HEK293T (cell line): ENCODE measurements at regions not wholly inside any gene's neighbourhood (a gene's known extent, or its start where the extent isn't known, plus 50 kb on each side); places are given as distances from the start of the nearest gene placed in this dataset.
"Not testable (repeated sequence)": the region's sequence is repeated elsewhere in the genome, so short reads cannot be mapped to it uniquely, and the experiment has no call there.

Experiments
- CTCF ChIA-PET: fragments of 350-600 bp; formaldehyde crosslinking; extraction: SDS; loops from one replicate; lab custom pipeline; 2021; ENCODE audit warnings: antibody characterized with exemption, inconsistent platforms; lab: Yijun Ruan, JAX
- POLR2A ChIA-PET: fragments of 350-600 bp; formaldehyde crosslinking; extraction: SDS; loops from one replicate; lab custom pipeline; 2020; ENCODE audit warnings: antibody characterized with exemption, inconsistent platforms; lab: Yijun Ruan, JAX
- DNase-seq: peaks from one replicate; pipeline ENCODE4 v3.0.0; 2012; ENCODE audit warnings: mixed read lengths; ENCODE audit errors: extremely low spot score
- ARNT ChIP-seq: fragments of 450-650 bp; IDR thresholded peaks from 2 replicates; pipeline ENCODE4 v1.6.1; 2017; ENCODE audit warnings: mild to moderate bottlenecking
- BHLHE40 ChIP-seq: fragments of 450-650 bp; IDR thresholded peaks from 2 replicates; pipeline ENCODE4 v1.6.1; 2016; ENCODE audit warnings: mild to moderate bottlenecking, moderate library complexity, borderline replicate concordance
- CTBP1 ChIP-seq: fragments of 450-650 bp; IDR thresholded peaks from 2 replicates; pipeline ENCODE4 v1.6.1; 2016; ENCODE audit warnings: borderline replicate concordance
- ELF4 ChIP-seq: fragments of 450-650 bp; IDR thresholded peaks from 2 replicates; pipeline ENCODE4 v1.6.1; 2017; ENCODE audit warnings: antibody characterized with exemption
- FOXA1 ChIP-seq: fragments of 450-650 bp; IDR thresholded peaks from 2 replicates; pipeline ENCODE4 v1.6.1; 2016; ENCODE audit warnings: mild to moderate bottlenecking
- FOXK2 ChIP-seq: fragments of 450-650 bp; IDR thresholded peaks from 2 replicates; pipeline ENCODE4 v1.6.1; 2016; ENCODE audit warnings: mild to moderate bottlenecking
- FOXM1 ChIP-seq: fragments of 450-650 bp; IDR thresholded peaks from 2 replicates; pipeline ENCODE4 v1.6.1; 2017; ENCODE audit warnings: mild to moderate bottlenecking, borderline replicate concordance
- HDGF ChIP-seq: fragments of 450-650 bp; IDR thresholded peaks from 2 replicates; pipeline ENCODE4 v1.6.1; 2017; ENCODE audit warnings: antibody characterized with exemption, borderline replicate concordance
- L3MBTL2 ChIP-seq: fragments of 450-650 bp; conservative IDR thresholded peaks from 2 replicates; pipeline ENCODE4 v1.6.1; 2016; ENCODE audit warnings: mild to moderate bottlenecking
- LEF1 ChIP-seq: fragments of 450-650 bp; IDR thresholded peaks from 2 replicates; pipeline ENCODE4 v1.6.1; 2017; ENCODE audit warnings: mild to moderate bottlenecking, borderline replicate concordance
- NFRKB ChIP-seq: fragments of 450-650 bp; IDR thresholded peaks from 2 replicates; pipeline ENCODE4 v1.6.1; 2016; ENCODE audit warnings: mild to moderate bottlenecking, moderate library complexity
- PKNOX1 ChIP-seq: fragments of 450-650 bp; IDR thresholded peaks from 2 replicates; pipeline ENCODE4 v1.6.1; 2016
- SP1 ChIP-seq: fragments of 450-650 bp; IDR thresholded peaks from 2 replicates; pipeline ENCODE4 v1.6.1; 2017
- SUZ12 ChIP-seq: fragments of 450-650 bp; IDR thresholded peaks from 2 replicates; pipeline ENCODE4 v1.6.1; 2016; ENCODE audit warnings: mild to moderate bottlenecking
- TARDBP ChIP-seq: fragments of 450-650 bp; IDR thresholded peaks from 2 replicates; pipeline ENCODE4 v1.6.1; 2016
- ZNF384 ChIP-seq: fragments of 450-650 bp; IDR thresholded peaks from 2 replicates; pipeline ENCODE4 v1.6.1; 2016

DNA sequence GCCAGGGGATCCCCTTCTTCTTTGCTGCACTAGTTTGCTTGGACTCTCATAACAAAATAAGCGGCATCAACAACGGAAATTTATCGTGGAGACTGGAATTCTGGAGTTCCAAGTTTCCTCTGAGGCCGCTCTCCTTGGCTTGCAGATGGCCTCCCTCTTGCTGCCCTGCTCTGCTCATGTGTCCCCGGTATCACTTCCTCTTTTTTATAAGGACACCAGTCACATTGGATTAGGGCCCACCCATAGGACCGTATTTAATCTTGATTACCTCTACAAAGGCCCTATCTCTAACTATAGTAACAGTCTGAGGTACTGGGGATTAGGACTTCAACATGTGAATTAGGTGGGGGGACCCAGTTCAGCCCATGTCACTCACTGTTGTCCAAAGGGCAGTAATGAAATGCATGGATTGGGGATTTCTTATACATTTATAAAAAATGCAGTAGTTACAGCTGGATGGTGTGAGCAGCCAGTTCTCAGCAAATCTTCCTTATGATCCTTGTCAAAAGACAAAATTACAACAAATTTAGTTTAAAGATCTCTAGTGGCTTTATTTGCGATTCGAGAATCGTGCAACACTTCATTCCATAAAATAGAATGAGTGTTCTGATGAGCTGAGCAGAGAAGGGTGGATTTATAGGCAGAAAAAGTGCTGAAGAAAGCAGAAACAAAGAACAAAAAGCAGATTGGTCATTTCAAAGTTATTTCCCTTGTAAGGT is 59.3 kb upstream of the AKAP12 start:
- no peak for DNase-seq
- CTCF ChIA-PET: no interaction called here
- no peak for TF ChIP-seq L3MBTL2
- TF ChIP-seq PKNOX1: no peak
- no peak for TF ChIP-seq BHLHE40
- TF ChIP-seq LEF1: no peak
- TF ChIP-seq FOXM1: no peak
- no peak for TF ChIP-seq SUZ12
- no peak for TF ChIP-seq CTBP1
- TF ChIP-seq ELF4: no peak
- TF ChIP-seq HDGF: no peak
- TF ChIP-seq NFRKB: no peak
- TF ChIP-seq ZNF384: no peak
- TF ChIP-seq ARNT: no peak
- no peak for TF ChIP-seq TARDBP
- no peak for TF ChIP-seq SP1
- POLR2A ChIA-PET: no interaction called here

DNA sequence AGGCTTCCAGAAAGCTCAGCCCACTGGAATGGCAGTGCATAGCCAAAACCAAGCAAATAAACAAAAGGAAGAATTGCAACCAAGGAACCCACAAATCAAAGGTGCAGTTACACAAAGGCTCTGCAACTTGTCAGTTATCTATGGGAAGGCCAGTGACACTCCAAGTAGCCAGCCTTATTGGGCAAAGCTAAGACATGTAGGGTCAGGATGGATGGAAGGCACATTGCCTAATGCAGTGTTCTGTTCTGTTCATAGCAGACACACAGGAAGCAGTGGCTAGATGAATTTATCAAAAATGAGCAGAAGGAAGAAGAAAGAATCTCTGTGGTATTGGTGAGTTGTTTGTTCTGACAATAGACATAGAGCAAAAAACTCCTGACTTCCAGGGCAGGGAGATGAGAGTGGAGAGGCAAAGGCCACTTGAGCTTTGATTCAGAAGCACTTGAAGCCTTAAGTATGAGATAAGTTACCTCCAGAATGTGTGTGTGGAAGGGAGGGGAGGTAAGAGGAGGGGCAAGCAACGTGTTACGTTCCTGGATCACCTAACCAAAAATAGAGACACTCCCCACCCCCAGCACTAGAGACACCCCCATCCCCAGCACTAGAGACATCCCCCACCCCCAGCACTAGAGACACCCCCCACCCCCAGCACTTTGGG is 57.9 kb upstream of the AKAP12 start:
- TF ChIP-seq FOXA1: no peak
- TF ChIP-seq HDGF: no peak
- no peak for TF ChIP-seq PKNOX1
- TF ChIP-seq SUZ12: no peak
- TF ChIP-seq NFRKB: no peak
- ChIA-PET CTCF (no interaction called here), POLR2A (no interaction called here)
- DNase-seq: no peak

DNA sequence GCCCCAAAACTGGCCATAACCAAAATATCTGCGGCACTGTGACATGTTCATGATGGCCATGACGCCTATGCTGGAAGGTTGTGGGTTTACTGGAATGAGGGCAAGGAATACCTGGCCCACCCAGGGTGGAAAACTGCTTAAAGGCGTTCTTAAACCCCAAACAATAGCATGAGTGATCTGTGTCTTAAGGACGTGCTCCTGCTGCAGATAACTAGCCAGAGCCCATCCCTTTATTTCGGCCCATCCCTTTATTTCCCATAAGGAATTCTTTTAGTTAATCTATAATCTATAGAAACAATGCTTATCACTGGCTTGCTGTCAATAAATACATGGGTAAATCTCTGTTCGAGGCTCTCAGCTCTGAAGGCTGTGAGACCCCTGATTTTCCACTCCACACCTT is 56.8 kb upstream of the AKAP12 start:
- DNase-seq, POLR2A ChIA-PET, CTCF ChIA-PET: not testable (repeated sequence)

GRCh38 chr6:151185148-151185547 is 54.6 kb upstream of the AKAP12 start:
- TF ChIP-seq SUZ12 (no peak), FOXK2 (no peak), L3MBTL2 (no peak), ARNT (no peak), NFRKB (no peak), BHLHE40 (no peak), SP1 (no peak), PKNOX1 (no peak), LEF1 (no peak), FOXA1 (no peak), TARDBP (no peak), HDGF (no peak), ELF4 (no peak), ZNF384 (no peak), FOXM1 (no peak)
- ChIA-PET POLR2A (no interaction called here), CTCF (no interaction called here)
- no peak for DNase-seq

DNA sequence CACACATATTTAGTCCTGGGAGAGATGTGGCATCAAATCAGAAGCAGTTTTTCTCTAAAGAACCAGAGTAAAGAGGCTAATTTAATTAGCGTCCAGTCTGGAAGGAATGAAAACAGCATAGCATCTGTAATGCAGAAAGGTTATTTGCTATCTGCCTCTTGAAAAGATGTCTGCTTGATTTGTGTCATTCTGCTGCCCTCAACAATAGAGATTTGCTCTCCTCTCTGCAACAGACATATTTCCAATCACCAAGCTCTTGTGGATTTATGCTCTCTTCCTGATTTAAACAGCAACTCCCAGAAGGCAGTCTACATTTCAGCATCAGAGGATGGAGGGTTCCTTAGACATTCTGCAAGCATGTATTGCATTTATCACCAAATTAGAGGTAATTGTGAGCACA is 53.5 kb upstream of the AKAP12 start:
- ChIA-PET CTCF (no interaction called here), POLR2A (no interaction called here)
- DNase-seq: no peak
- TF ChIP-seq ARNT (no peak), HDGF (no peak), BHLHE40 (no peak), SP1 (no peak), FOXA1 (no peak), NFRKB (no peak), SUZ12 (no peak), FOXM1 (no peak), CTBP1 (no peak), L3MBTL2 (no peak), PKNOX1 (no peak), LEF1 (no peak), ZNF384 (no peak), FOXK2 (no peak), ELF4 (no peak), TARDBP (no peak)

DNA sequence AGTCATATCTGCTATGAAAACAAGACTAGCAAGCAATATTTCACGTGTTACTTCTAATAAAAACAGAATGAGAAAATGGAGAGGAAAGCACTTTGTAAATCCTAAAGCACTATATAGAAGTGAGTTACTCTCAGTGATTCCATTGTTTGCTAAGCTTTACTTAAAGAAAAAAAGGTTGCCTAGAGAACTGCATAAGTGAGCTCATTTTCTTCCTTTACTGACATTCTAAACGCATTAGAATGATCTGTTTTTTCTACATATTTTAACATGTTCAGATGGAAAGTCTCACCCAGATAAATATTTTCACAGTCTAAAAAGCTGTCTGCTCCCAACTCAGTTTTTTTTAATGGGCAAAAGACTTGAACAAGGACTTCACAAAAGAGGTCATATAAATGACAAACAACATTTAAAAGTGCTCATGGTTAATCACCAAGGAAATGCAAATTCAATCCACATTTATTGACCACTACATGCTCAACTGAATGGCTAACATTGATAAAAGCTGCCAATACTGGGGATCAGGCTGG is 52.9 kb upstream of the AKAP12 start:
- POLR2A ChIA-PET: no interaction called here
- TF ChIP-seq FOXA1: no peak
- TF ChIP-seq BHLHE40: no peak
- no peak for TF ChIP-seq SUZ12
- TF ChIP-seq ARNT: no peak
- TF ChIP-seq SP1: no peak
- no peak for TF ChIP-seq LEF1
- TF ChIP-seq NFRKB: no peak
- no peak for TF ChIP-seq HDGF
- DNase-seq: no peak
- CTCF ChIA-PET: interaction anchor here (0.8 kb wide), 1 partner anchor 9 kb away, joined by 4 read pairs; no protein-coding TSS in a partner anchor
